Urinary bladder (tissue), 3 donors: ENCODE measurements at regions not wholly inside any gene's neighbourhood (a gene's known extent, or its start where the extent isn't known, plus 50 kb on each side); places are given as distances from the start of the nearest gene placed in this dataset.
"Not testable (repeated sequence)": the region's sequence is repeated elsewhere in the genome, so short reads cannot be mapped to it uniquely, and the experiment has no call there.

Experiments used
- DNase-seq: peaks from one replicate; pipeline ENCODE4 v3.0.0-alpha.2; 2015; ENCODE audit errors: extremely low spot score
- H3K27ac ChIP-seq: one replicate; pipeline ENCODE4 v1.5.1; 2013; ENCODE audit warnings: low read depth, mild to moderate bottlenecking, moderate library complexity
- H3K36me3 ChIP-seq: one replicate; pipeline ENCODE4 v1.6.1; 2013; ENCODE audit warnings: mild to moderate bottlenecking, moderate library complexity; ENCODE audit not compliant: insufficient read depth
- H3K4me1 ChIP-seq: one replicate; pipeline ENCODE4 v1.6.1; 2013; ENCODE audit warnings: mild to moderate bottlenecking, moderate library complexity; ENCODE audit not compliant: insufficient read depth
- H3K4me3 ChIP-seq: one replicate; pipeline ENCODE4 v1.5.1; 2013; ENCODE audit warnings: low read depth, low read length
- WGBS: extraction: QIAGEN DNeasy Blood & Tissue Kit; methylation state at CpG from one replicate; pipeline ENCODE4 v1.1.7; 2013; 5-methylcytosine and 5-hydroxymethylcytosine counted together
- donor health status: healthy with polysubstance abuse.
- donor health status: healthy.

- no peak overlapping the region for H3K4me3 ChIP-seq
- 92% methylated on average over 10 of the region's 10 CpGs for WGBS
Measured at GRCh38 chr15:66959066-66959465, 106.3 kb upstream of the SMAD3 start.

GRCh38 chr15:66959875-66960274 lies 105.5 kb upstream of the SMAD3 start:
- DNase-seq, result no peak
- WGBS, result 61% methylated on average over 3 of the region's 3 CpGs
- no peak overlapping the region for H3K27ac ChIP-seq
- no peaks in the 10 kb centered on the region for H3K4me1 ChIP-seq
- H3K4me3 ChIP-seq, result no peak overlapping the region
- H3K36me3 ChIP-seq, result no peaks in the 10 kb centered on the region

More at GRCh38 chr15:66959066-66959465, 106.3 kb upstream of the SMAD3 start:
- no peaks in the 10 kb centered on the region for H3K4me1 ChIP-seq
- H3K27ac ChIP-seq, result no peak overlapping the region
- DNase-seq, result no peak
- no peaks in the 10 kb centered on the region for H3K36me3 ChIP-seq

- Histone ChIP-seq H3K27ac (no peak overlapping the region), H3K4me1 (no peaks in the 10 kb centered on the region), H3K4me3 (no peak overlapping the region), H3K36me3 (no peaks in the 10 kb centered on the region)
- no peak for DNase-seq
- WGBS, result 96% methylated on average over 4 of the region's 4 CpGs
Measured at GRCh38 chr15:66960519-66960918, 104.9 kb upstream of the SMAD3 start.

- Histone ChIP-seq H3K27ac (no peak overlapping the region), H3K4me1 (no peaks in the 10 kb centered on the region), H3K36me3 (no peaks in the 10 kb centered on the region), H3K4me3 (no peak overlapping the region)
- 49% methylated on average over 5 of the region's 5 CpGs for WGBS
- no peak for DNase-seq
Measured at GRCh38 chr15:66961407-66961884, 104.0 kb upstream of the SMAD3 start.

GRCh38 chr15:66961901-66962300 lies 103.5 kb upstream of the SMAD3 start:
- H3K27ac ChIP-seq, result no peak overlapping the region
- no peak for DNase-seq
- no peak overlapping the region for H3K4me3 ChIP-seq
- no peaks in the 10 kb centered on the region for H3K4me1 ChIP-seq
- WGBS, result 83% methylated on average over 10 of the region's 10 CpGs
- H3K36me3 ChIP-seq, result no peaks in the 10 kb centered on the region

GRCh38 chr15:66962522-66962921 lies 102.9 kb upstream of the SMAD3 start:
- no peak for DNase-seq
- 87% methylated on average over 1 of the region's 1 CpG for WGBS
- no peak overlapping the region for H3K27ac ChIP-seq
- H3K4me1 ChIP-seq, result no peaks in the 10 kb centered on the region
- H3K4me3 ChIP-seq, result no peak overlapping the region
- H3K36me3 ChIP-seq, result no peaks in the 10 kb centered on the region

DNA sequence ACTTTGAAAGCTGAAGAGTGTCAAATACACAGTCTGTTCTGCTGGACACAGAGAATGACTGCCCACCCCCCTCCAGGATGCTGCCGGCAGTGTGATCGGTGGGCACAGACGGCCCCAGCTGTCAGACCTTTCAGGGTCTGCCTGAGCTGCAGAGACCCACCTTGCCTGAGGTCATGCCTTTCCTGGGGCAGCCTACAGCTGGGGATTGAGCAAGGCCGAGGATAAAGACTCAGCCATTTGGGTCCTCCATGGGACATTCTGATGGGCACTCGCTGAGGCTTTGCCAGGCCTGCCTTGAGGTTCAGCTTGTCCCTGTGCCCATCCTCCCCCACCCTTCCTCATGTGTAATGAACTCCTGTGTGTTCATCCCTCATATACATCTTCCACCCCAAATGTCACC lies 102.3 kb upstream of the SMAD3 start:
- Histone ChIP-seq H3K4me3 (no peak overlapping the region), H3K36me3 (no peaks in the 10 kb centered on the region), H3K4me1 (no peaks in the 10 kb centered on the region), H3K27ac (no peak overlapping the region)
- 95% methylated on average over 5 of the region's 5 CpGs for WGBS
- no peak for DNase-seq

- no peak for DNase-seq
- Histone ChIP-seq H3K27ac (no peak overlapping the region), H3K4me3 (no peak overlapping the region), H3K4me1 (no peaks in the 10 kb centered on the region), H3K36me3 (no peaks in the 10 kb centered on the region)
- WGBS, result 91% methylated on average over 1 of the region's 1 CpG
Measured at GRCh38 chr15:66963710-66964109, 101.7 kb upstream of the SMAD3 start.

DNA sequence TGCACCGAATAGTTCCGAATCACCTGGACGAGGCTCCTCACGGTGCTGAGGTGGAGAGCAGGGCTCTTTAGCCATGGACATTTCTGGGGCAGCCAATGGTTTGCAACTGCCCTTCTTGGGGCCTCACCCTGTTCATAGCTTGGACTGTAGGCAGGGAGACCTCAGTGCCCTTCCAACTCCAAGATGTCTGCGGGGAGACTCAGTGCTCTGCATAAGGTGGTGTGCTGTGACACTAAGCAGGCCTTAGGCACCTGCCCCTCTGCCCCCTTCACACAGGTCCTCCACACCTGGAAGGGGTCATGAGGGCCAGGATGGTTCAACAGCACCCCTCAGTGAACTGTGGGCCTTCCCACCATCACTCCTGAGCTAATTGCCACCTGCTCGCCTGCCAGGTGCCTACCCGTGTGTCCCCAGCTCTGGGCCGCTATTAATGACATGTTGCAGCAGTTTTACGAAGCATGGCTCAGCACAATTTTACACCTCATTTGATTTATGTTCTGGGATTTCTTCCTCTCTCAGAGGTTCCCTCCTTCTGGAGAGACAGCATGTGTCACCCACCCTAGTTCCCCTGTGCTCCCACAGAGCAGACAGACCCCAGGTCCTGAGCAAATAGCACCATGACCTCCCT lies 101.2 kb upstream of the SMAD3 start:
- Histone ChIP-seq H3K4me1 (no peaks in the 10 kb centered on the region), H3K4me3 (no peak overlapping the region), H3K27ac (no peak overlapping the region), H3K36me3 (no peaks in the 10 kb centered on the region)
- no peak for DNase-seq
- 93% methylated on average over 9 of the region's 9 CpGs for WGBS

GRCh38 chr15:66964791-66965190 lies 100.6 kb upstream of the SMAD3 start:
- Histone ChIP-seq H3K4me1 (no peaks in the 10 kb centered on the region), H3K27ac (no peak overlapping the region), H3K4me3 (no peak overlapping the region), H3K36me3 (no peaks in the 10 kb centered on the region)
- 93% methylated on average over 9 of the region's 9 CpGs for WGBS
- no peak for DNase-seq

GRCh38 chr15:66965201-66965900 lies 100.1 kb upstream of the SMAD3 start:
- no peak for DNase-seq
- H3K4me3 ChIP-seq, result no peak overlapping the region
- no peaks in the 10 kb centered on the region for H3K36me3 ChIP-seq
- H3K27ac ChIP-seq, result no peak overlapping the region
- 95% methylated on average over 10 of the region's 10 CpGs for WGBS
- H3K4me1 ChIP-seq, result no peaks in the 10 kb centered on the region

- WGBS, result 81% methylated on average over 2 of the region's 2 CpGs
- no peak overlapping the region for H3K4me3 ChIP-seq
- no peak for DNase-seq
- H3K4me1 ChIP-seq, result no peaks in the 10 kb centered on the region
- H3K36me3 ChIP-seq, result no peaks in the 10 kb centered on the region
- H3K27ac ChIP-seq, result no peak overlapping the region
Measured at GRCh38 chr15:66966256-66966655, 99.1 kb upstream of the SMAD3 start.

DNA sequence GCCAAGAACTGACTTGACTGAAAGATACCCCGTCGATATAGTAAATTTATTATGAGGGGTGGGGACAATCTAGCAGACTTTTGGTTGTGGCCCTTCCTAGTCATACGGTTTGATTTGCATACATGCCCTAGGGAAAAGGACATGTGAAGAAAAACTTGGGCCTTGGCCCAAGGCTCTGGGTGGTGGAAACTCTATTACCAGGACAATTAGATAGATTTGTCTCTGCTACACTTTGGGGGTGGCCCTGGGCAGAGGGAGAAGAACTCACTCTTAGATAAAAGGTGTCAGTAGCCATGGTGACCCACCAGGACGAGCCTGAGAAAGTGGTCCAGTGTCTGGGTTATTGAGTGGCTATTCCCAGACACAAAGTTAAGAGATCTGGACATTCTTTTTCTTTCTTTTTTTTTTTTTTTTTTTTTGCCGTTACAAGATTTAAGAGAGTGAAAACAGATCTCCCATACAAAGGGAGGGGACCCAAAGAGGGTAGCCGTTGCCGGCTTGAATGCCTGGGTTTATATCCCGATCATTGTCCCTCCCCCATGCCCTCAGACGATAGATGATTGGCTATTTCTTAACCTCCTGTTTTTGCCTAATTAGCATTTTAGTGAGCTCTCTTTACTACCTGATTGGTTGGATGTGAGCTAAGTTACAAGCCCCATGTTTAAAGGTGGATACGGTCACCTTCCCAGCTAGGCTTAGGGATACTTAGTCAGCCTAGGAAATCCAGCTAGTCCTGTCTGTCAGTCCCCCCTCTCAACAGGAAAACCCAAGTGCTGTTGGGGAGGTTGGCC lies 96.4 kb upstream of the SMAD3 start:
- DNase-seq, result no peak
- Histone ChIP-seq H3K4me3 (no peak overlapping the region), H3K27ac (no peak overlapping the region), H3K4me1 (no peaks in the 10 kb centered on the region), H3K36me3 (no peaks in the 10 kb centered on the region)
- 90% methylated on average over 10 of the region's 10 CpGs for WGBS

GRCh38 chr15:66974131-66974530 lies 91.3 kb upstream of the SMAD3 start:
- not testable (repeated sequence) for H3K27ac ChIP-seq, H3K36me3 ChIP-seq, DNase-seq, H3K4me1 ChIP-seq, H3K4me3 ChIP-seq
- WGBS, result 92% methylated on average over 10 of the region's 10 CpGs
